Endothelial cell of umbilical vein (primary cell): ENCODE measurements at regions not wholly inside any gene's neighbourhood (a gene's known extent, or its start where the extent isn't known, plus 50 kb on each side); places are given as distances from the start of the nearest gene placed in this dataset.

Source experiments
- BruUV-seq: library from RNA; stranded (reverse); fragments of 400-500 nt; replicated peaks from 2 replicates; lab custom pipeline; 2021; lab: Mats Ljungman, UMichigan
- CTCF ChIA-PET: fragments of 300-600, 350-600 bp; sonication (Branson Sonifier 250); formaldehyde crosslinking; loops from one replicate; lab custom pipeline; 2021; ENCODE audit warnings: antibody characterized with exemption, inconsistent platforms; lab: Charles Lee
- POLR2A ChIA-PET: fragments of 300-600, 350-600 bp; sonication (Branson Sonifier 250); formaldehyde crosslinking; loops from one replicate; lab custom pipeline; 2021; ENCODE audit warnings: antibody characterized with exemption, inconsistent platforms; lab: Charles Lee
- DNase-seq: peaks from one replicate; pipeline ENCODE4 v3.0.0-alpha.2; 2011; ENCODE audit warnings: low read depth, low spot score
- FAIRE-seq: peaks from 2 replicates; lab custom pipeline; 2011; peaks lifted over from hg19 to GRCh38; lab: Jason Lieb, UNC
- H2AFZ ChIP-seq: 2 replicates; pipeline ENCODE4 v1.6.0; 2012; ENCODE audit warnings: low read depth, low read length, control low read depth, inconsistent platforms
- H3K27ac ChIP-seq: 2 replicates; pipeline ENCODE4 v1.5.1; 2011; ENCODE audit warnings: low read depth, mild to moderate bottlenecking, control low read depth, low read length, moderate library complexity; ENCODE audit not compliant: insufficient read depth
- H3K27me3 ChIP-seq, 2 experiments: 2 replicates each; pipeline versions ENCODE4 v1.6.0 to v1.6.1; 2011; ENCODE audit warnings: low read length in 2 of 2, mixed read lengths in 1 of 2; ENCODE audit not compliant: control insufficient read depth in 2 of 2, insufficient read depth in 2 of 2
- H3K36me3 ChIP-seq, 2 experiments: 2 replicates in 1 of 2; 3 replicates in 1 of 2; pipeline ENCODE4 v1.5.1; 2011; ENCODE audit warnings: low read length in 2 of 2, mild to moderate bottlenecking in 1 of 2, moderate library complexity in 1 of 2; ENCODE audit not compliant: control insufficient read depth in 2 of 2, insufficient read depth in 2 of 2; ENCODE audit errors: extremely low read depth in 1 of 2
- H3K4me1 ChIP-seq: 3 replicates; pipeline ENCODE4 v1.5.1; 2011; ENCODE audit warnings: mild to moderate bottlenecking, low read length; ENCODE audit not compliant: control insufficient read depth, insufficient read depth; ENCODE audit errors: extremely low read depth
- H3K4me2 ChIP-seq: 2 replicates; pipeline ENCODE4 v1.6.1; 2011; ENCODE audit warnings: low read length, control low read depth, mixed read lengths; ENCODE audit not compliant: insufficient read depth
- H3K4me3 ChIP-seq, 3 experiments: fragments of 200-600 bp in 1 of 3; sonication (generic), shearing (Covaris generic) in 1 of 3; replicated peaks in 1 of 3; 2 replicates each; pipeline ENCODE4 v1.5.1; 2011 to 2016; ENCODE audit warnings: control low read depth in 3 of 3, low read length in 3 of 3, mild to moderate bottlenecking in 2 of 3, inconsistent platforms in 1 of 3, low read depth in 1 of 3, moderate library complexity in 1 of 3; ENCODE audit not compliant: insufficient read depth in 1 of 3
- H3K79me2 ChIP-seq: 2 replicates; pipeline ENCODE4 v1.6.0; 2012; ENCODE audit warnings: low read length, inconsistent platforms; ENCODE audit not compliant: control insufficient read depth, insufficient read depth
- H3K9ac ChIP-seq: replicated peaks from 2 replicates; pipeline ENCODE3; 2011; ENCODE audit warnings: low read length, control low read depth; ENCODE audit not compliant: insufficient read depth; ENCODE audit errors: extremely low read depth
- H3K9me1 ChIP-seq: replicated peaks from 3 replicates; pipeline ENCODE4 v1.6.0; 2011; ENCODE audit warnings: mild to moderate bottlenecking, low read length; ENCODE audit not compliant: control insufficient read depth, insufficient read depth; ENCODE audit errors: extremely low read depth
- H3K9me3 ChIP-seq: replicated peaks from 2 replicates; pipeline ENCODE4 v1.5.1; 2012; ENCODE audit warnings: low read length, inconsistent platforms; ENCODE audit not compliant: control insufficient read depth, insufficient read depth
- H4K20me1 ChIP-seq: replicated peaks from 2 replicates; pipeline ENCODE3; 2011; ENCODE audit warnings: mild to moderate bottlenecking, low read length; ENCODE audit not compliant: control insufficient read depth, insufficient read depth; ENCODE audit errors: extremely low read depth
- CTCF ChIP-seq, 2 donors: IDR thresholded peaks; 1 replicate in 1 of 2; 2 replicates in 1 of 2; pipeline ENCODE4 v1.5.1; 2011; ENCODE audit warnings: low read length in 2 of 2, mild to moderate bottlenecking in 2 of 2, moderate library complexity in 2 of 2, control low read depth in 1 of 2, inconsistent platforms in 1 of 2, low read depth in 1 of 2; ENCODE audit not compliant: insufficient read depth in 1 of 2; ENCODE audit errors: extremely low read depth in 1 of 2
- EZH2 ChIP-seq: IDR thresholded peaks from 2 replicates; pipeline ENCODE4 v1.6.1; 2012; ENCODE audit warnings: borderline replicate concordance, low read depth, mild to moderate bottlenecking, moderate library complexity, low read length, inconsistent platforms; ENCODE audit not compliant: severe bottlenecking
- FOS ChIP-seq: IDR thresholded peaks from 2 replicates; pipeline ENCODE4 v1.6.1; 2011; ENCODE audit warnings: mild to moderate bottlenecking, low read length, moderate library complexity, borderline replicate concordance; ENCODE audit not compliant: insufficient read depth
- GATA2 ChIP-seq: IDR thresholded peaks from 2 replicates; pipeline ENCODE4 v1.7.0; 2011; ENCODE audit warnings: low read depth, mild to moderate bottlenecking, moderate library complexity, mixed read lengths, low read length; ENCODE audit not compliant: insufficient read length, insufficient read depth
- JUN ChIP-seq: IDR thresholded peaks from 2 replicates; pipeline ENCODE4 v1.6.1; 2011; ENCODE audit warnings: borderline replicate concordance, low read depth; ENCODE audit not compliant: insufficient read length, insufficient read depth
- MYC ChIP-seq: IDR thresholded peaks from one replicate; pipeline ENCODE4 v1.6.1; 2011; ENCODE audit warnings: mild to moderate bottlenecking, low read depth, low read length
- POLR2A ChIP-seq: IDR thresholded peaks from 2 replicates; pipeline ENCODE4 v1.6.1; 2012; ENCODE audit warnings: low read depth, mild to moderate bottlenecking, control low read depth, low read length
- POLR2AphosphoS5 ChIP-seq: IDR thresholded peaks from 2 replicates; pipeline ENCODE4 v1.6.1; 2012; ENCODE audit warnings: low read depth, mild to moderate bottlenecking, control low read depth, low read length, moderate library complexity; ENCODE audit not compliant: insufficient read depth
- dilution Hi-C: fragments of 300-500 bp; cut with MboI; formaldehyde crosslinking; loops from one replicate; pipeline ENCODE4 v1.15.0; 2019; ENCODE audit warnings: low sequenced_read_pairs; ENCODE audit not compliant: extremely low pct_ligation_motif_present
- intact Hi-C: fragments of 100-400 bp; cut with micrococcal nuclease; formaldehyde crosslinking; loops from one replicate; pipeline ENCODE4 v1.10.0; 2022
- TF ChIP-seq, protein P1 (sequence below): IDR thresholded peaks from 2 replicates; pipeline ENCODE4 v1.6.1; 2011; ENCODE audit not compliant: insufficient read depth, insufficient read length

DNA sequence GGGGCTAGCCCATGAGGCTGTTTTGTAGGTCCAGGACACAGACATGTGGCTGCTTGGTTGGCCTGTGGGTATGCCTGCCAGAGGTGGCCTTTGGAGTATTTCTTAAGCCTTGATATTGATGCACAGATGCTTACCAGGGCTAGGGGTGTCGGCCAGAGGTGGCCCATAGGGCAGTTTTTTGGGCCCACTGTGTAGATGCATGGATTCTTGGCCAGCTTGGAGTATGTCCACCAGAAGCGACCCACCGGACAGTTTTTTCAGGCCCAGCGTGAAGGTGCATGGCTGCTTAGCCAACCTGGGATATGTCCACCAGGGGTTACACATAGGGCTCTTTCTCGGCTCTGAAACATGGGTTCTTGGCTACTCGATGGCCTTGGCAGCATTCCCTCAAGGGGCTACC is 1199.1 kb downstream of the CNTNAP5 start:
- Histone ChIP-seq H3K79me2 (no peaks in the 10 kb centered on the region), H3K9me3 (peaks cover 2% of the 10 kb centered on the region), H3K36me3 (no peaks in the 10 kb centered on the region), H3K27me3 (no peaks in the 10 kb centered on the region), H3K4me2 (no peak overlapping the region), H2AFZ (no peak overlapping the region), H4K20me1 (no peaks in the 10 kb centered on the region), H3K9me1 (no peaks in the 10 kb centered on the region), H3K27ac (no peak overlapping the region), H3K9ac (no peak overlapping the region), H3K4me3 (no peak overlapping the region), H3K4me1 (no peaks in the 10 kb centered on the region)
- POLR2A ChIA-PET = no interaction called here
- TF ChIP-seq POLR2A (no peak), POLR2AphosphoS5 (no peak), EZH2 (no peak), CTCF (IDR thresholded peaks at IDR 0.05; ENCODE audit: extremely low read depth in 1 of 2, insufficient read depth in 1 of 2, low read depth in 1 of 2, low read length in 2 of 2) (no peak), FOS (no peak), MYC (no peak), GATA2 (no peak), JUN (no peak)
- TF ChIP-seq, protein P1, sequence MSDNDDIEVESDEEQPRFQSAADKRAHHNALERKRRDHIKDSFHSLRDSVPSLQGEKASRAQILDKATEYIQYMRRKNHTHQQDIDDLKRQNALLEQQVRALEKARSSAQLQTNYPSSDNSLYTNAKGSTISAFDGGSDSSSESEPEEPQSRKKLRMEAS = no peak
- intact Hi-C loops = no loop called here
- no peak for FAIRE-seq
- no TSS peak for BruUV-seq
- DNase-seq = no peak
- dilution Hi-C loops = no loop called here
- CTCF ChIA-PET = no interaction called here
